ENCODE measurements at regions not wholly inside any gene's neighbourhood (a gene's known extent, or its start where the extent isn't known, plus 50 kb on each side); places are given as distances from the start of the nearest gene placed in this dataset.

DNA sequence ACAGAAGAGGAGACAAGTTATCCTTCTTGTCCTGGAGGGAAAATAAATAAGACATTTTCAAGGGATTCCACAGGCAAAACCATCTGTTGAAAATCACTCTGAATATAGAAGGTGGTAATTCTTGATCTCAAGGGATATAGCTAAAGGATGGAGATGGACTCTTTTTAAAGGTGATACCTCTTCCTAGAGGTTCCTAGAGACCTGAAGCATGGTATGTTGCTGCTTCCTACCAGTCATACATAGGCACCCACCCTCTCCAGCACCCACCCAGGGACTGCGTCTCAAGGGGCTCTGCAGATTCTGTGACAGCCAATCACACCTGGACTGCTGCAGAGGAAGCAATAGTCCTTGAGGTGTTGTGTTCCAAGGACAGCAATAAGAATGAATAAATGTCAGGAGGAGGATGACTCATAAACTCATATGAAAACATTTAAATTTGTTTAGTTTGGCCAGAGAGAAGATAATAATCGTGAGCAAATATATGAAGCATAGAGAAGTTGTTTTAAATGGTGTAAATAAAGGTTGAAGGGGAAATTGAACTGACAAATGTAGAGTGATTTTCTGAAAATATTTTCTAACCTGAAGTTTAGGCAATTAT, 741.6 kb upstream of the CBLB start:
- H3K27ac ChIP-seq (replicated peaks): no peak overlapping the region
- H3K36me3 ChIP-seq: no peaks in the 10 kb centered on the region
- H3K4me3 ChIP-seq: no peak overlapping the region
- intact Hi-C loops (cut with micrococcal nuclease): no loop called here
- DNase-seq: no peak
- no peaks in the 10 kb centered on the region for H3K4me1 ChIP-seq
- peaks cover 8% of the 10 kb centered on the region for H3K9me3 ChIP-seq (replicated peaks)
- TF ChIP-seq, protein P1, sequence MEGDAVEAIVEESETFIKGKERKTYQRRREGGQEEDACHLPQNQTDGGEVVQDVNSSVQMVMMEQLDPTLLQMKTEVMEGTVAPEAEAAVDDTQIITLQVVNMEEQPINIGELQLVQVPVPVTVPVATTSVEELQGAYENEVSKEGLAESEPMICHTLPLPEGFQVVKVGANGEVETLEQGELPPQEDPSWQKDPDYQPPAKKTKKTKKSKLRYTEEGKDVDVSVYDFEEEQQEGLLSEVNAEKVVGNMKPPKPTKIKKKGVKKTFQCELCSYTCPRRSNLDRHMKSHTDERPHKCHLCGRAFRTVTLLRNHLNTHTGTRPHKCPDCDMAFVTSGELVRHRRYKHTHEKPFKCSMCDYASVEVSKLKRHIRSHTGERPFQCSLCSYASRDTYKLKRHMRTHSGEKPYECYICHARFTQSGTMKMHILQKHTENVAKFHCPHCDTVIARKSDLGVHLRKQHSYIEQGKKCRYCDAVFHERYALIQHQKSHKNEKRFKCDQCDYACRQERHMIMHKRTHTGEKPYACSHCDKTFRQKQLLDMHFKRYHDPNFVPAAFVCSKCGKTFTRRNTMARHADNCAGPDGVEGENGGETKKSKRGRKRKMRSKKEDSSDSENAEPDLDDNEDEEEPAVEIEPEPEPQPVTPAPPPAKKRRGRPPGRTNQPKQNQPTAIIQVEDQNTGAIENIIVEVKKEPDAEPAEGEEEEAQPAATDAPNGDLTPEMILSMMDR (IDR thresholded peaks at IDR 0.05; ENCODE audit: borderline replicate concordance): no peak
- no peaks in the 10 kb centered on the region for H3K27me3 ChIP-seq (ENCODE audit: low read depth)

DNA sequence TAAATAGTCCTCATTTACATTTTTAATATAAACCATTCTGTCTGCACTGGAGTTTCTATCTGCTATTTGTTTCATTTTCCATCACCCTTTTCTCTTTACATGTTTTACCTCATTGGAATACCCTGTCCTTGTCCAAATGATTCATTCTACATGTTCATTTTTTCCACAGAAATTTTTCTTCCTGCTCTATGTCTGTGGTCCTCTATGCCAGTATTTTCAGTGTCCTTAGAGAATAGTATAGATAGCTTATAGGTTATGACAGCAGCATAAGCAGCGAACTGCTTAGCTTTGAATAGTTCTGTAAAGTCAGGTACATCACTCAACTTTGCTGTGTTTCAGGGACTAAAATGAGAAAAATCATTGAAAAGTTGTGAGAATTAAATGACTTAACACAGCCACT, 742.3 kb upstream of the CBLB start:
- no peak for DNase-seq
- Histone ChIP-seq H3K36me3 (no peaks in the 10 kb centered on the region), H3K4me1 (no peaks in the 10 kb centered on the region), H3K4me3 (no peak overlapping the region), H3K9me3 (replicated peaks) (peaks cover 8% of the 10 kb centered on the region), H3K27me3 (ENCODE audit: low read depth) (no peaks in the 10 kb centered on the region), H3K27ac (replicated peaks) (no peak overlapping the region)
- TF ChIP-seq, protein P1 (IDR thresholded peaks at IDR 0.05; ENCODE audit: borderline replicate concordance): no peak
- intact Hi-C loops (cut with micrococcal nuclease): no loop called here

DNA sequence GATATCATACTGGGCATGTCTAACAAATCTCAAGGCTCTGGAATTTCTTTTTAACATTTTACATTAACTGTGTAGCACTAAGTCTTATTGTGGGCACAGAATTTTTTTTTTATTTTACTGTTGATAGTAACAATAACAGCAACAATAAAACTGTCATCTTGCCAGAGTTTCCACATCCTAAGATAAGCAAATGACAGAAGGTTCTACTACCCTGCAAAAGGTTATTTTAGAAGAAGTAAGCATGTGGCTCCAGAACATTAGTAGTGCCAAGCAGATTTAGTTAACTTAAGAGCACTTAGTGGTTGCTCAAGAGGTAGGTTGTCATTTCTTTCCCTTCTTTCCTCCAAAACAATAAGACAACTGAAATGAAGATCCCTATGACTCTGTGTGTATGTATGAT, 743.0 kb upstream of the CBLB start:
- H3K4me1 ChIP-seq: no peaks in the 10 kb centered on the region
- no peaks in the 10 kb centered on the region for H3K36me3 ChIP-seq
- H3K9me3 ChIP-seq (replicated peaks): peaks cover 8% of the 10 kb centered on the region
- H3K27ac ChIP-seq (replicated peaks): no peak overlapping the region
- intact Hi-C loops (cut with micrococcal nuclease): no loop called here
- H3K27me3 ChIP-seq (ENCODE audit: low read depth): no peaks in the 10 kb centered on the region
- H3K4me3 ChIP-seq: no peak overlapping the region
- DNase-seq: no peak
- TF ChIP-seq, protein P1 (IDR thresholded peaks at IDR 0.05; ENCODE audit: borderline replicate concordance): no peak

DNA sequence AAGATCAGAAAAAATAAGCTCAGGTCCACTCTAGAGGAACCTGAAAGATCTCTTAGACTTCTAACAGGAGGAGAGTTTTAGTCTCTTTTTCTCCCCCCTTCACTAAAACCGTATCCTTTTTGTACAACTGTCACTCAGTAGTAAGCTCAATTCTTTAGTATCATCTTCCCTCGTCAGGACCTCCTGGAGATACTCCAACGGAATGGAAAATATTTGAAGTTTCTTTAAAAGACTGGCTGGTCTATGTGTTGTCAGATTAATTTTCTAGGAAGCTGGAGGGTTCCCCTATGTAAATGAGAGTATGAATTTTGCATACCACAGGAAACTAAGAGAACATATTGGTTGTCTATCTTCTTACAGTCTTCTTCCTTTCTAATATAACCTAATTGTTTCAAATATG, 747.7 kb upstream of the CBLB start:
- Histone ChIP-seq H3K36me3 (no peaks in the 10 kb centered on the region), H3K4me1 (no peaks in the 10 kb centered on the region), H3K27me3 (ENCODE audit: low read depth) (no peaks in the 10 kb centered on the region), H3K9me3 (replicated peaks) (peaks cover 8% of the 10 kb centered on the region), H3K4me3 (no peak overlapping the region), H3K27ac (replicated peaks) (no peak overlapping the region)
- intact Hi-C loops (cut with micrococcal nuclease): no loop called here
- TF ChIP-seq, protein P1 (IDR thresholded peaks at IDR 0.05; ENCODE audit: borderline replicate concordance): no peak
- no peak for DNase-seq

DNA sequence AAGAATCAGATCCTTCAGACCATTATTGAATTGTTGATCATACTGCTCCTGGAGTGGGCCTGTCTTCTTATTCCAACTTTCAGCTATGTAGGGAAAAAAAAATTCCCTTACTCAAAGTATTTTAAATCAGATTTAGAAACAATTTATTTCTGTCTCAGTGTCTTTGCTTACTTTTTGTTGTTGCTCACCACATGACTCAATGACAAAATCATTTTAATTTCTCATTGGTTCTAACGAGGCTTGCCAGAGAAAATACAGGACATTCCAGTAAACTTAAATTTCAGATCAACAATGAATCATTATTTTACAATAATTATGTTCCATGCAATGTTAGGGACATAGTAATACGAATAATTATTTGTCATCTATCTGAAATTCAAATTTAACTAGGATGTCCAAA, 748.5 kb upstream of the CBLB start:
- intact Hi-C loops (cut with micrococcal nuclease): no loop called here
- Histone ChIP-seq H3K27me3 (ENCODE audit: low read depth) (no peaks in the 10 kb centered on the region), H3K4me1 (no peaks in the 10 kb centered on the region), H3K9me3 (replicated peaks) (peaks cover 8% of the 10 kb centered on the region), H3K36me3 (no peaks in the 10 kb centered on the region), H3K4me3 (no peak overlapping the region), H3K27ac (replicated peaks) (no peak overlapping the region)
- TF ChIP-seq, protein P1 (IDR thresholded peaks at IDR 0.05; ENCODE audit: borderline replicate concordance): no peak
- no peak for DNase-seq
